ENCODE measurements at regions not wholly inside any gene's neighbourhood (a gene's known extent, or its start where the extent isn't known, plus 50 kb on each side); places are given as distances from the start of the nearest gene placed in this dataset.
A peak's percentile ranks its signal among the peaks of the same experiment; 100 is the strongest.
"Not testable (repeated sequence)": the region's sequence is repeated elsewhere in the genome, so short reads cannot be mapped to it uniquely, and the experiment has no call there.

DNA sequence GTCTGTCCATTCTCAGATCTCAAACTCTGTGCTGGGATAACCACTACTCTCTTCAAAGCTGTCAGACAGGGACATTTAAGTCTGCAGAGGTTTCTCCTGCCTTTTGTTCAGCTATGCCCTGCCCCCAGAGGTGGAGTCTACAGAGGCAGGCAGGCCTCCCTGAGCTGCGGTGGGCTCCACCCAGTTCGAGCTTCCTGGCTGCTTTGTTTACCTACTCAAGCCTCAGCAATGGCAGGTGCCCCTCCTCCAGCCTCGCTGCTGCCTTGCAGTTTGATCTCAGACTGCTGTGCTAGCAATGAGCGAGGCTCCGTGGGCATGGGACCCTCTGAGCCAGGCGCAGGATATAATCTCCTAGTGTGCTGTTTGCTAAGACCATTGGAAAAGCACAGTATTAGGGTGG lies 53.1 kb upstream of the HUNK start:
- DNase-seq = not testable (repeated sequence)

DNA sequence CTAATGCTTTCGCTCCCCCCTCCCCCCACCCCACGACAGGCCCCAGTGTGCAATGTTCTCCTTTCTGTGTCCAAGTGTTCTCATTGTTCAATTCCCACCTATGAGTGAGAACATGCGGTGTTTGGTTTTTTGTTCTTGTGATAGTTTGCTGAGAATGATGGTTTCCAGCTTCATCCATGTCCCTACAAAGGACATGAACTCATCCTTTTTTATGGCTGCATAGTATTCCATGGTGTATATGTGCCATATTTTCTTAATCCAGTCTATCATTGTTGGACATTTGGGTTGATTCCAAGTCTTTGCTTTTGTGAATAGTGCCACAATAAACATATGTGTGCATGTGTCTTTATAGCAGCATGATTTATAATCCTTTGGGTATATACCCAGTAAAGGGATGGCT lies 58.5 kb upstream of the HUNK start:
- DNase-seq = not testable (repeated sequence)

DNA sequence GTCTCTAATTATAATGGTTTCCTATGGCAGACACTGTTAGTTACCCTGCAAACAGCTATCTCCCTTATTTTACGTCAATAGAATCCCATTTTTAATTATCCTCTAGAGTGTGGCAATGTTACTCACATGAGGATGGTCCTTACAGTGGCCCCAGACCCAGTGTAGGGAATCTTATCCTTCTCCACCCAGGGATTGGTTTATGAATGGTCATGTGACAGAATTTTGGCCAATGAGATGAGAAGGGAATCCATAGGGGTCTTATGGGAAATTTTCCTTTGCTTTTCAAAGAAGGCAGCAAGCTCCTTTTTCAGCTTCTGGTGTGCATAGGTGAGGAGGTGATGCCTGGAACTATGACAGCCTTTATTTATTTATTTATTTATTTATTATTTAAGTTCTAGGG lies 59.0 kb upstream of the HUNK start:
- DNase-seq = no peak

- DNase-seq = no peak
These were observed 68.8 kb upstream of the HUNK start for GRCh38 chr21:31804008-31804394.

- DNase-seq = no peak
These were observed 69.5 kb upstream of the HUNK start for GRCh38 chr21:31803039-31804007.

- no peak for DNase-seq
These were observed 70.4 kb upstream of the SCAF4 start for GRCh38 chr21:31802331-31802730.

GRCh38 chr21:31801551-31802219 lies 69.8 kb upstream of the SCAF4 start:
- no peak for DNase-seq

DNA sequence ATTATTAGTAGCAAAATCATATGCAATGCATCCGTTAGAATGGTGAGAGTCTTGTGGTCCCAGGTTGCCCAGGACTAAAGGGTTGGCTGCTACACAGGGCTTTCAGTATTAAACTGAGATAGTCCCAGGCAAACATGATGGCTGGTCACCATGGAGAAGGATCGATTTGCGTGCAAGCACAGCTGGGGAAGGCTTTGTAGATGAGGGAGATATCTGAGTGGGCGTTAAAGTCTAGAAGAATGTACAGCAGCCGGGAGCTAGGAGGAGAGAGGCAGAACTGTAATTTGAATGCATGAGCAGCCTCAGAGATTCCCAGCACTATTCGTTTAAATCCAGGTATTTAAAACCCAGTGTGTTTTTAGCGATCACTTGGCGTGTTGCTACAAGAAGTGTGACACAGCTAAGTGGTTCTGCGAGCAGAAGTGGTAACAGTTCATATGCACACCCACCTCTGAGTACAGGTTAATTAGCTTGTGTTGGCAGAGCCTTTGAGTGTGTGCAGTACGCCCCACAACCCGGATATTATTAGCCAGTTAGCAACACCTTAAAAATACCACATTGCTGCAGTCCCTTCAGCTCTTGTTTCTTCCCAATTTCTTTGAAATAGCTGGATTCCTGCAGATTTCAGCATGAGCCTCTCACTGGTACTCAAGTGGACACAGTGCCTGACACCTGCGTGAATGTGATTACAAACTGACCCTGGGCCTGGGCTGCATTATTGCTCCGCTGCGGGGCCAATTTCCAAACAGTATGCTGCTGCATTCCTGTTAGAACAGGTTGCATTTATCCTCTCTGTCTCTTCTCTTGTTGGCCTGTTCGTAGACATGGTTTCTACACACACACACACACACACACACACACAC lies 67.2 kb upstream of the SCAF4 start:
- DNase-seq = no peak

DNA sequence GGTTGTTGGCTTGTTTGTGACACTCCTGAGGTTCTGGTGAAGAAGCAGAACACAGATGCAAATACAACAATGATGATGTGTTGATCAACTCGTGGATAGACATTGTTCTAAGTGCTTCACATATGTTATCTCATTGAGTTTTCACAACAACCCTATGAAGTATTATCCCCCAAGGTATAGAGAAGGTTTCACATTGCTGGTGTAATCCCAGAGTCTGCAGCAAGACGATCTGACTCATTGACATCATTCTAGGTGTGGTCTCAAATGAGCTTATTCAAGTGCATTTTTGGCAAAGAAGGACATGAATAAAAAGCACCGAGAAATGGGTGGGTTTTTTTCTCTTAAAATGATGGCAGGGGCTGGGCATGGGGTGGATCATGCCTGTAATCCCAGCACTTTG lies 64.1 kb upstream of the SCAF4 start:
- DNase-seq = no peak

DNA sequence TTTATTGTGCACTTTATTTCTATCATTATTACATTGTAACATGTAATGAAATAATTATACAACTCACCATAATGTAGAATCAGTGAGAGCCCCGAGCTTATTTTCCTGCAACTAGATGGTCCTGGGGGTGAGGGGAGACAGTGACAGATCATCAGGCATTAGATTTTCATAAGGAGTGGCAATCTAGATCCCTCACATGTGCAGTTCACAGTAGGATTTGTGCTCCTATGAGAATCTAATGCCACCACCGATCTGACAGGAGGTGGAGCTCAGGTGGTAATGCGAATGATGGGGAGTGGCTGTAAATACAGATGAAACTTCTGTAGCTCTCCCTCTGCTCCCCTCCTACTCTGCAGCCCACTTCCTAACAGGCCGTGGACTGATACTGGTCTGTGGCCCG lies 58.5 kb upstream of the SCAF4 start:
- DNase-seq = not testable (repeated sequence)

DNA sequence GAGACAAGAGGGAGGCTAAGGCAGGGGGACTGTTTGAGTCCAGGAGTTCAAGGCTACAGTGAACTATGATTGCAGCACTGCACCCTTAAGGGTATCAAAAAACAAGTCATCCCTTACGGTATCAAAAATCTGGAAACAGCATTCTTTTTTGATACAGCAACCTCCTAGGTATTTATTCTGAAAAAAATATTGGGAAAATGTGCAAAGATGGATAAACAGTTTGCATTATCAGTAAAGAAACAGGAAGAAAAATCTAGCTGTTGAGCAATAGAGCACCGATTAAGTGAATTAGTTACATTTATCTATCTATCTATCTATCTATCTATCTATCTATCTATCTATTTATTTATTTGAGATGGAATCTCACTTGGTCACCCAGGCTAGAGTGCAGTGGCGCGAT lies 56.7 kb upstream of the SCAF4 start:
- DNase-seq = no peak

DNA sequence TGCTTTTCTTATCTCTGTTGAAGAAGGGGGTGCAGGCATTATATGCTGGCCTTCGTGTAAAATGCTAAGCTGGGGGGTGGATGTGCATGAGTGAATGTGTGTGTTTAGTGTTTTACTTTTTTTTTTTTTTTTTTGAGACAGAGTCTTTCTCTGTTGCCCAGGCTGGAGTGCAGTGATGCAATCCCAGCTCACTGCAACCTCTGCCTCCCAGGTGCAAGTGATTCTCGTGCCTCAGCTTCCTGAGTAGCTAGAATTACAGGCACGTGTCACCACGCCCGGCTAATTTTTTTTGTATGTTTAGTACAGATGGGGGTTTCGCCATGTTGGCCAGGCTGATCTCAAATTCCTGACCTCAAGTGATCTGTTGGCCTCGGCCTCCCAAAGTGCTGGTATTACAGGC lies 55.8 kb upstream of the SCAF4 start:
- DNase-seq = not testable (repeated sequence)

GRCh38 chr21:31786164-31786920 lies 54.4 kb upstream of the SCAF4 start:
- DNase-seq = no peak

GRCh38 chr21:31785237-31786163 lies 53.6 kb upstream of the SCAF4 start:
- DNase-seq = peak; percentile 51

DNA sequence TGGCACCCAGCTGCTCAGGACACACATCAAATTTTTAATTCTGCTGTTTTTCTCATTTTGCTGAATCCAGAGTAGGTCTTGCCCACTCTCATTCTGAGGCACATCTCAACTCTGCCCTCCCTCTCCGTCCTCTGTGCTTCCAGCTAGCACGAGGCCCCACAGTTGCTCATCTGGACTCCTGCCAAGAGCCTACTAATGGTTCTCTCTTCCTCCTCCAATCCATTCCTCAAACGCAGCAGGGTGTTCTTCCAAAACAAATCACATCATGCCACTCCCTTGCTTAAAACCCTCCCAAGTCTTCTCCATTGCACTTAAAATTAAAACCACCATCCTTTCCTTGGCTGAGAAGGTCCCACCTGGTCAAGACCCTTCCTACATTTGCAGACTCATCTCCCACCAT lies 49.8 kb upstream of the SCAF4 start:
- DNase-seq = no peak
